ENCODE measurements at regions not wholly inside any gene's neighbourhood (a gene's known extent, or its start where the extent isn't known, plus 50 kb on each side); places are given as distances from the start of the nearest gene placed in this dataset.

DNA sequence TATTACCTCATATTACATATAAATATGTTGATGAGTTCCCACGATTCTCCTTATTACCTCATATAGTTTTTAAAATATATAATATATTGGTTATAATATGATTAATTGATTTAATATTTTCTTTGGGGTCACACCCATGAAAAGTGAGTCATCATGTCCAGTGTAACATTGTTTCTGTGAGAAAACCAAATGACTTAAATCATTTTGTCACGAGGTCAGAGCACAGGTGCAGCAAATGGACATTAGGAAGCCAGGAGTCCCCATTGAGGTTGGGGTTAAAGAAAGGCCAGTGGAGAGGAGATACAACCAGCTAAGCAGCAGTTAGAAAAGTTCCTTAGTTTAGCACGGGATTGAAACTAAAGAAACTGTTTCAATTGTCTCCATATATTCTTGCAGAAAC is 133.9 kb upstream of the RAPGEF2 start:
- TF ChIP-seq EZH2 (IDR thresholded peaks at IDR 0.05), result no peak
- no peak for TF ChIP-seq POLR2AphosphoS5 (IDR thresholded peaks at IDR 0.05; ENCODE audit: borderline replicate concordance, low read depth, low read length)
- TF ChIP-seq FOXP2 (optimal IDR thresholded peaks at IDR 0.05; ENCODE audit: control extremely low read depth, extremely low read length, insufficient read depth), result no peak

Measured in SK-N-MC (cell line).